H9 (cell line): ENCODE measurements at regions not wholly inside any gene's neighbourhood (a gene's known extent, or its start where the extent isn't known, plus 50 kb on each side); places are given as distances from the start of the nearest gene placed in this dataset.

Experiments
- DNase-seq: peaks from one replicate; pipeline ENCODE4 v3.0.0-alpha.2; 2017
- H2AFZ ChIP-seq: one replicate; pipeline ENCODE4 v1.6.1; 2013; ENCODE audit warnings: mild to moderate bottlenecking, low read length, control low read depth, moderate library complexity
- H2AK5ac ChIP-seq: 2 replicates; pipeline ENCODE4 v1.6.1; 2013; ENCODE audit warnings: low read length, control low read depth, mixed read lengths; ENCODE audit not compliant: insufficient read length
- H2BK120ac ChIP-seq: one replicate; pipeline ENCODE4 v1.6.1; 2013; ENCODE audit warnings: low read depth, mild to moderate bottlenecking, low read length, control low read depth, inconsistent platforms; ENCODE audit not compliant: poor library complexity, severe bottlenecking
- H2BK12ac ChIP-seq: 2 replicates; pipeline ENCODE4 v1.6.1; 2013; ENCODE audit warnings: low read length, control low read depth, mixed read lengths, low read depth; ENCODE audit not compliant: insufficient read length
- H2BK15ac ChIP-seq: 2 replicates; pipeline ENCODE4 v1.6.1; 2013; ENCODE audit warnings: low read depth, low read length, control low read depth
- H2BK20ac ChIP-seq: one replicate; pipeline ENCODE4 v1.6.1; 2013; ENCODE audit warnings: low read depth, mild to moderate bottlenecking, low read length, control low read depth, inconsistent platforms; ENCODE audit not compliant: poor library complexity, severe bottlenecking
- H2BK5ac ChIP-seq: 2 replicates; pipeline ENCODE4 v1.6.1; 2013; ENCODE audit warnings: low read length, control low read depth, mixed read lengths; ENCODE audit not compliant: insufficient read length
- H3K14ac ChIP-seq: 2 replicates; pipeline ENCODE4 v1.6.1; 2013; ENCODE audit warnings: low read length, control low read depth; ENCODE audit not compliant: insufficient read depth
- H3K18ac ChIP-seq: 2 replicates; pipeline ENCODE4 v1.6.1; 2013; ENCODE audit warnings: low read depth, mild to moderate bottlenecking, mixed read lengths, low read length, control low read depth; ENCODE audit not compliant: insufficient read length
- H3K23ac ChIP-seq: 2 replicates; pipeline ENCODE4 v1.6.1; 2013; ENCODE audit warnings: low read length, control low read depth, mixed read lengths, low read depth; ENCODE audit not compliant: insufficient read length
- H3K23me2 ChIP-seq: 2 replicates; pipeline ENCODE4 v1.6.1; 2013; ENCODE audit warnings: low read depth, mild to moderate bottlenecking, mixed read lengths, low read length, control low read depth; ENCODE audit not compliant: insufficient read length, poor library complexity, severe bottlenecking
- H3K27ac ChIP-seq: 2 replicates; pipeline ENCODE4 v1.5.1; 2013; ENCODE audit warnings: low read length, control low read depth, mixed read lengths, low read depth; ENCODE audit not compliant: insufficient read length
- H3K27me3 ChIP-seq: 2 replicates; pipeline ENCODE4 v1.6.1; 2013; ENCODE audit warnings: low read length, control low read depth, inconsistent platforms; ENCODE audit not compliant: insufficient read depth
- H3K4ac ChIP-seq: 2 replicates; pipeline ENCODE4 v1.6.1; 2013; ENCODE audit warnings: low read depth, mild to moderate bottlenecking, control low read depth, inconsistent platforms, low read length, moderate library complexity
- H3K4me1 ChIP-seq: 2 replicates; pipeline ENCODE4 v1.6.1; 2013; ENCODE audit warnings: low read length, control low read depth, inconsistent platforms; ENCODE audit not compliant: insufficient read depth
- H3K4me2 ChIP-seq: 2 replicates; pipeline ENCODE4 v1.6.1; 2013; ENCODE audit warnings: low read length, control low read depth, mixed read lengths; ENCODE audit not compliant: insufficient read length, insufficient read depth
- H3K56ac ChIP-seq: 2 replicates; pipeline ENCODE4 v1.6.1; 2013; ENCODE audit warnings: low read depth, mild to moderate bottlenecking, mixed read lengths, low read length, control low read depth; ENCODE audit not compliant: insufficient read length
- H3K79me1 ChIP-seq: 2 replicates; pipeline ENCODE4 v1.6.1; 2013; ENCODE audit warnings: low read depth, mild to moderate bottlenecking, moderate library complexity, low read length, control low read depth, inconsistent platforms; ENCODE audit not compliant: insufficient read depth, poor library complexity, severe bottlenecking
- H3K79me2 ChIP-seq: 2 replicates; pipeline ENCODE4 v1.6.1; 2013; ENCODE audit warnings: low read length, control low read depth, inconsistent platforms; ENCODE audit not compliant: insufficient read depth
- H3K9ac ChIP-seq: 2 replicates; pipeline ENCODE4 v1.6.1; 2013; ENCODE audit warnings: low read length, control low read depth, mixed read lengths; ENCODE audit not compliant: insufficient read length; ENCODE audit errors: extremely low read depth
- H3K9me3 ChIP-seq: one replicate; pipeline ENCODE4 v1.6.1; 2013; ENCODE audit warnings: low read depth, low read length, inconsistent platforms; ENCODE audit not compliant: control insufficient read depth
- H3T11ph ChIP-seq: one replicate; pipeline ENCODE4 v1.6.1; 2013; ENCODE audit warnings: mild to moderate bottlenecking, low read length, control low read depth, inconsistent platforms
- H4K20me1 ChIP-seq: one replicate; pipeline ENCODE4 v1.6.1; 2013; ENCODE audit not compliant: control insufficient read depth, insufficient read length, insufficient read depth
- H4K5ac ChIP-seq: 2 replicates; pipeline ENCODE4 v1.6.1; 2013; ENCODE audit warnings: low read depth, mild to moderate bottlenecking, mixed read lengths, low read length, control low read depth; ENCODE audit not compliant: insufficient read length
- H4K8ac ChIP-seq: replicated peaks from 2 replicates; pipeline ENCODE4 v1.6.1; 2013; ENCODE audit warnings: low read length, control low read depth, mixed read lengths, low read depth; ENCODE audit not compliant: insufficient read length
- H4K91ac ChIP-seq: 2 replicates; pipeline ENCODE4 v1.6.1; 2013; ENCODE audit warnings: low read depth, mild to moderate bottlenecking, moderate library complexity, mixed read lengths, low read length, control low read depth; ENCODE audit not compliant: insufficient read length
- H3K27ac Mint-ChIP-seq, 3 experiments: 2 replicates in 2 of 3; 3 replicates in 1 of 3; pipeline ENCODE4 v1.8.0; 2020 to 2021; ENCODE audit warnings: mixed read lengths in 3 of 3, mild to moderate bottlenecking in 1 of 3, moderate library complexity in 1 of 3
- H3K27me3 Mint-ChIP-seq: 2 replicates; pipeline ENCODE4 v1.8.0; 2021; ENCODE audit warnings: low read depth, mild to moderate bottlenecking, moderate library complexity, mixed read lengths
- H3K36me3 Mint-ChIP-seq, 3 experiments: 2 replicates in 2 of 3; 3 replicates in 1 of 3; pipeline ENCODE4 v1.8.0; 2020 to 2021; ENCODE audit warnings: low read depth in 3 of 3, mixed read lengths in 3 of 3; ENCODE audit not compliant: insufficient read depth in 1 of 3
- H3K4me1 Mint-ChIP-seq, 2 experiments: 2 replicates each; pipeline ENCODE4 v1.8.0; 2020; ENCODE audit warnings: mixed read lengths in 2 of 2
- H3K4me3 Mint-ChIP-seq, 2 experiments: 2 replicates in 1 of 2; 3 replicates in 1 of 2; pipeline ENCODE4 v1.8.0; 2020 to 2021; ENCODE audit warnings: mild to moderate bottlenecking in 2 of 2, mixed read lengths in 2 of 2, moderate library complexity in 1 of 2
- H3K9me3 Mint-ChIP-seq, 2 experiments: 2 replicates in 1 of 2; 3 replicates in 1 of 2; pipeline ENCODE4 v1.8.0; 2020; ENCODE audit warnings: mild to moderate bottlenecking in 2 of 2, mixed read lengths in 2 of 2, moderate library complexity in 1 of 2
- CTCF ChIP-seq: fragments of 200-600 bp; sonication (generic); conservative IDR thresholded peaks from 3 replicates; pipeline ENCODE4 v1.8.0; 2021; ENCODE audit warnings: antibody characterized with exemption, mild to moderate bottlenecking
- WGBS: extraction: QIAGEN DNeasy Blood & Tissue Kit; methylation state at CpG from one replicate; pipeline ENCODE4 v1.1.7; 2013; ENCODE audit warnings: missing lambda C conversion rate, low lambda C conversion rate, mixed read lengths; ENCODE audit not compliant: insufficient read length; ENCODE audit errors: extremely low coverage; 5-methylcytosine and 5-hydroxymethylcytosine counted together

GRCh38 chr10:113235508-113235907 lies 285.5 kb downstream of the TCF7L2 start:
- Histone ChIP-seq H2BK15ac (no peak overlapping the region), H3K79me2 (no peaks in the 10 kb centered on the region), H2BK12ac (no peak overlapping the region), H2BK120ac (no peak overlapping the region), H3K9ac (no peak overlapping the region), H3K27ac (no peak overlapping the region), H3K9me3 (no peaks in the 10 kb centered on the region), H3K23me2 (no peaks in the 10 kb centered on the region), H4K5ac (no peak overlapping the region), H3K4me2 (no peak overlapping the region), H2BK20ac (no peak overlapping the region), H3K14ac (no peak overlapping the region), H4K8ac (no peak overlapping the region), H3K23ac (no peak overlapping the region), H2BK5ac (no peak overlapping the region), H3K4ac (no peak overlapping the region), H3K56ac (no peak overlapping the region), H4K91ac (no peak overlapping the region), H3T11ph (no peak overlapping the region), H3K18ac (no peak overlapping the region), H4K20me1 (no peaks in the 10 kb centered on the region), H3K4me1 (no peaks in the 10 kb centered on the region), H2AK5ac (no peak overlapping the region), H3K79me1 (no peaks in the 10 kb centered on the region), H2AFZ (no peak overlapping the region), H3K27me3 (no peaks in the 10 kb centered on the region)
- no peaks in the 10 kb centered on the region for H3K36me3 Mint-ChIP-seq
- H3K27ac Mint-ChIP-seq = no peak overlapping the region
- TF ChIP-seq CTCF = no peak
- peaks cover 5% of the 10 kb centered on the region; the same call in 1 of the 2 replicates for H3K27me3 Mint-ChIP-seq
- DNase-seq = no peak
- no peak overlapping the region for H3K4me3 Mint-ChIP-seq
- WGBS = no CpG with 5 or more reads among the region's 4 CpGs
- H3K4me1 Mint-ChIP-seq = peaks cover 5 to 7% of the 10 kb centered on the region in 2 experiments
- no peaks in the 10 kb centered on the region; a peak in 1 of 5 replicates for H3K9me3 Mint-ChIP-seq
